Thymus (tissue), 11 donors: ENCODE measurements at regions not wholly inside any gene's neighbourhood (a gene's known extent, or its start where the extent isn't known, plus 50 kb on each side); places are given as distances from the start of the nearest gene placed in this dataset.

Source experiments
- DNase-seq, 9 donors: peaks; one replicate each; pipeline ENCODE4 v3.0.0-alpha.2; 2013; ENCODE audit warnings: low spot score in 9 of 9, low read depth in 6 of 9, missing footprints in 1 of 9
- H3K27ac ChIP-seq, 2 donors: one replicate each; pipeline ENCODE4 v1.5.1; 2013; ENCODE audit warnings: control low read depth in 1 of 2, low read depth in 1 of 2, low read length in 1 of 2, mild to moderate bottlenecking in 1 of 2, moderate library complexity in 1 of 2
- H3K27me3 ChIP-seq, 2 donors: one replicate each; pipeline ENCODE4 v1.5.1; 2013; ENCODE audit warnings: low read length in 1 of 2; ENCODE audit not compliant: control insufficient read depth in 2 of 2, insufficient read depth in 1 of 2
- H3K36me3 ChIP-seq, 2 donors: one replicate each; pipeline ENCODE4 v1.5.1; 2013; ENCODE audit warnings: low read length in 1 of 2, mild to moderate bottlenecking in 1 of 2, moderate library complexity in 1 of 2; ENCODE audit not compliant: control insufficient read depth in 2 of 2, insufficient read depth in 2 of 2
- H3K4me1 ChIP-seq, 2 donors: one replicate each; pipeline ENCODE4 v1.5.1; 2013; ENCODE audit warnings: low read length in 2 of 2; ENCODE audit not compliant: control insufficient read depth in 2 of 2, insufficient read depth in 2 of 2
- H3K4me3 ChIP-seq, 2 donors: one replicate each; pipeline ENCODE4 v1.5.1; 2013; ENCODE audit warnings: low read length in 2 of 2, control low read depth in 1 of 2, mild to moderate bottlenecking in 1 of 2
- H3K9me3 ChIP-seq, 2 donors: one replicate each; pipeline ENCODE4 v1.5.1; 2013; ENCODE audit warnings: low read length in 1 of 2, mild to moderate bottlenecking in 1 of 2; ENCODE audit not compliant: control insufficient read depth in 2 of 2, insufficient read depth in 1 of 2
- WGBS: extraction: QIAGEN DNeasy Blood & Tissue Kit; methylation state at CpG from one replicate; pipeline ENCODE4 v1.1.7; 2013; 5-methylcytosine and 5-hydroxymethylcytosine counted together
- donor health status: healthy.

GRCh38 chr4:22287631-22288030 lies 228.2 kb downstream of the ADGRA3 start:
- H3K4me3 ChIP-seq = no peak overlapping the region
- 86% methylated on average over 1 of the region's 1 CpG for WGBS
- peaks cover 0 to 7% of the 10 kb centered on the region in 2 donors for H3K9me3 ChIP-seq
- no peaks in the 10 kb centered on the region for H3K36me3 ChIP-seq
- no peak for DNase-seq
- H3K27ac ChIP-seq = no peak overlapping the region
- no peaks in the 10 kb centered on the region for H3K27me3 ChIP-seq
- H3K4me1 ChIP-seq = no peaks in the 10 kb centered on the region

GRCh38 chr4:22268350-22269025 lies 247.4 kb downstream of the ADGRA3 start:
- no peak overlapping the region for H3K27ac ChIP-seq

GRCh38 chr4:22264261-22264660 lies 251.6 kb downstream of the ADGRA3 start:
- Histone ChIP-seq H3K27me3 (no peaks in the 10 kb centered on the region), H3K4me3 (no peak overlapping the region), H3K4me1 (no peaks in the 10 kb centered on the region), H3K9me3 (peaks cover 0 to 7% of the 10 kb centered on the region in 2 donors), H3K36me3 (no peaks in the 10 kb centered on the region), H3K27ac (no peak overlapping the region)
- WGBS = 94% methylated on average over 7 of the region's 7 CpGs
- no peak for DNase-seq

More at GRCh38 chr4:22268350-22269025, 247.4 kb downstream of the ADGRA3 start:
- H3K9me3 ChIP-seq = peaks cover 0 to 7% of the 10 kb centered on the region in 2 donors
- no peak overlapping the region for H3K4me3 ChIP-seq
- H3K4me1 ChIP-seq = no peaks in the 10 kb centered on the region
- no peaks in the 10 kb centered on the region for H3K27me3 ChIP-seq
- 84% methylated on average over 10 of the region's 10 CpGs for WGBS
- H3K36me3 ChIP-seq = no peaks in the 10 kb centered on the region
- no peak for DNase-seq

GRCh38 chr4:22253431-22253830 lies 262.4 kb downstream of the ADGRA3 start:
- Histone ChIP-seq H3K4me3 (no peak overlapping the region), H3K27me3 (no peaks in the 10 kb centered on the region), H3K9me3 (no peaks in the 10 kb centered on the region), H3K27ac (no peak overlapping the region), H3K36me3 (no peaks in the 10 kb centered on the region), H3K4me1 (no peaks in the 10 kb centered on the region)
- DNase-seq = no peak
- 56% methylated on average over 1 of the region's 1 CpG for WGBS

GRCh38 chr4:22246847-22247246 lies 269.0 kb downstream of the ADGRA3 start:
- WGBS = 4% methylated on average over 2 of the region's 2 CpGs
- no peak overlapping the region for H3K4me3 ChIP-seq
- DNase-seq = no peak
- no peaks in the 10 kb centered on the region for H3K27me3 ChIP-seq
- H3K9me3 ChIP-seq = no peaks in the 10 kb centered on the region
- no peaks in the 10 kb centered on the region for H3K36me3 ChIP-seq
- H3K27ac ChIP-seq = no peak overlapping the region
- H3K4me1 ChIP-seq = no peaks in the 10 kb centered on the region

- no peak overlapping the region for H3K4me3 ChIP-seq
- no peaks in the 10 kb centered on the region for H3K4me1 ChIP-seq
- WGBS = 93% methylated on average over 2 of the region's 2 CpGs
- no peaks in the 10 kb centered on the region for H3K27me3 ChIP-seq
- no peaks in the 10 kb centered on the region for H3K36me3 ChIP-seq
- no peak overlapping the region for H3K27ac ChIP-seq
- no peak for DNase-seq
- H3K9me3 ChIP-seq = no peaks in the 10 kb centered on the region
Measured at GRCh38 chr4:22245294-22245693, 270.6 kb downstream of the ADGRA3 start.

- Histone ChIP-seq H3K4me3 (no peak overlapping the region), H3K27ac (no peak overlapping the region), H3K9me3 (no peaks in the 10 kb centered on the region), H3K4me1 (no peaks in the 10 kb centered on the region), H3K36me3 (no peaks in the 10 kb centered on the region), H3K27me3 (no peaks in the 10 kb centered on the region)
- 30% methylated on average over 2 of the region's 2 CpGs for WGBS
- DNase-seq = no peak
Measured at GRCh38 chr4:22241415-22241814, 274.5 kb downstream of the ADGRA3 start.

- Histone ChIP-seq H3K27me3 (no peaks in the 10 kb centered on the region), H3K4me1 (no peaks in the 10 kb centered on the region), H3K4me3 (no peak overlapping the region), H3K27ac (no peak overlapping the region), H3K9me3 (no peaks in the 10 kb centered on the region), H3K36me3 (no peaks in the 10 kb centered on the region)
- DNase-seq = no peak
- 97% methylated on average over 4 of the region's 4 CpGs for WGBS
Measured at GRCh38 chr4:22240814-22241213, 275.1 kb downstream of the ADGRA3 start.

- Histone ChIP-seq H3K4me3 (no peak overlapping the region), H3K9me3 (no peaks in the 10 kb centered on the region), H3K27ac (no peak overlapping the region), H3K4me1 (no peaks in the 10 kb centered on the region), H3K36me3 (no peaks in the 10 kb centered on the region), H3K27me3 (no peaks in the 10 kb centered on the region)
- DNase-seq = no peak
- 95% methylated on average over 5 of the region's 5 CpGs for WGBS
Measured at GRCh38 chr4:22238742-22239141, 277.1 kb downstream of the ADGRA3 start.
